ENCODE measurements at regions not wholly inside any gene's neighbourhood (a gene's known extent, or its start where the extent isn't known, plus 50 kb on each side); places are given as distances from the start of the nearest gene placed in this dataset.

- DNase-seq (ENCODE audit: low spot score) = no peak
- intact Hi-C loops (cut with micrococcal nuclease; ENCODE audit: unreplicated experiment) = no loop called here
- Histone ChIP-seq H3K4me1 (ENCODE audit: insufficient read depth, low read length, poor library complexity, severe bottlenecking) (peaks cover 34% of the 10 kb centered on the region), H3K27ac (ENCODE audit: low read depth, low read length, poor library complexity, severe bottlenecking) (no peak overlapping the region), H2AFZ (ENCODE audit: low read length) (no peak overlapping the region), H3K79me2 (ENCODE audit: insufficient read depth, low read depth, low read length) (no peaks in the 10 kb centered on the region), H3K4me3 (ENCODE audit: low read depth, low read length, poor library complexity, severe bottlenecking) (no peak overlapping the region), H3K9me2 (ENCODE audit: insufficient read depth, low read length) (no peaks in the 10 kb centered on the region), H3K4me2 (ENCODE audit: low read length) (no peak overlapping the region), H3K9me3 (ENCODE audit: low read length) (no peaks in the 10 kb centered on the region), H4K20me1 (ENCODE audit: insufficient read depth, low read length) (no peaks in the 10 kb centered on the region), H3K36me3 (ENCODE audit: insufficient read depth, low read length) (no peaks in the 10 kb centered on the region)
- BruUV-seq (replicated peaks) = no TSS peak
- TF ChIP-seq EZH2phosphoT487 (IDR thresholded peaks at IDR 0.05; ENCODE audit: borderline replicate concordance, low read depth, low read length) = no peak
- TF ChIP-seq CTCF (conservative IDR thresholded peaks at IDR 0.05; ENCODE audit: low read length) = no peak
- CTCF ChIA-PET (ENCODE audit: unreplicated experiment) = no interaction called here
- POLR2A ChIA-PET = no interaction called here
Observed at GRCh38 chr18:78639006-78639950, 340.3 kb upstream of the SALL3 start.

- Histone ChIP-seq H3K9me2 (ENCODE audit: insufficient read depth, low read length) (no peaks in the 10 kb centered on the region), H3K4me2 (ENCODE audit: low read length) (no peak overlapping the region), H3K36me3 (ENCODE audit: insufficient read depth, low read length) (no peaks in the 10 kb centered on the region), H3K27ac (ENCODE audit: low read depth, low read length, poor library complexity, severe bottlenecking) (no peak overlapping the region), H3K4me1 (ENCODE audit: insufficient read depth, low read length, poor library complexity, severe bottlenecking) (peaks cover 34% of the 10 kb centered on the region), H3K79me2 (ENCODE audit: insufficient read depth, low read depth, low read length) (no peaks in the 10 kb centered on the region), H3K9me3 (ENCODE audit: low read length) (no peaks in the 10 kb centered on the region), H3K4me3 (ENCODE audit: low read depth, low read length, poor library complexity, severe bottlenecking) (no peak overlapping the region), H2AFZ (ENCODE audit: low read length) (no peak overlapping the region), H4K20me1 (ENCODE audit: insufficient read depth, low read length) (no peaks in the 10 kb centered on the region)
- no peak for TF ChIP-seq EZH2phosphoT487 (IDR thresholded peaks at IDR 0.05; ENCODE audit: borderline replicate concordance, low read depth, low read length)
- no peak for TF ChIP-seq CTCF (conservative IDR thresholded peaks at IDR 0.05; ENCODE audit: low read length)
- DNase-seq (ENCODE audit: low spot score) = no peak
- ChIA-PET POLR2A (interaction anchor here (0.8 kb wide), 1 partner anchor 14 kb away, joined by 3 read pairs; no protein-coding TSS in a partner anchor), CTCF (ENCODE audit: unreplicated experiment) (interaction anchor here (1.1 kb wide), 1 partner anchor 16 kb away, joined by 4 read pairs; no protein-coding TSS in a partner anchor)
- BruUV-seq (replicated peaks) = no TSS peak
- intact Hi-C loops (cut with micrococcal nuclease; ENCODE audit: unreplicated experiment) = no loop called here
Observed at GRCh38 chr18:78640246-78640995, 339.2 kb upstream of the SALL3 start.
